Stimulated activated CD8-positive, alpha-beta memory T cell treated with anti-CD3 and anti-CD28 coated beads, Interleukin-15, amount 100 ng/mL, for 48 hours (primary cell): ENCODE measurements at regions not wholly inside any gene's neighbourhood (a gene's known extent, or its start where the extent isn't known, plus 50 kb on each side); places are given as distances from the start of the nearest gene placed in this dataset.

Experiments used
- DNase-seq, 2 donors: peaks; one replicate each; pipeline ENCODE4 v3.0.0-alpha.2; 2020; ENCODE audit warnings: low read depth in 2 of 2

- no peak for DNase-seq
These were observed 91.2 kb upstream of the ABI3BP start for GRCh38 chr3:101084404-101084803.

- no peak for DNase-seq
These were observed 88.8 kb upstream of the ABI3BP start for GRCh38 chr3:101081999-101082398.

- DNase-seq, result no peak
These were observed 88.2 kb upstream of the ABI3BP start for GRCh38 chr3:101081446-101081845.

GRCh38 chr3:101077361-101078011 lies 84.3 kb upstream of the ABI3BP start:
- DNase-seq, result no peak

- no peak for DNase-seq
These were observed 81.3 kb upstream of the ABI3BP start for GRCh38 chr3:101074518-101074917.

- no peak for DNase-seq
These were observed 79.1 kb upstream of the ABI3BP start for GRCh38 chr3:101072300-101072699.

GRCh38 chr3:101070799-101071121 lies 77.5 kb upstream of the ABI3BP start:
- no peak for DNase-seq

- peak; percentile 31 to 39 for DNase-seq
These were observed 76.9 kb upstream of the ABI3BP start for GRCh38 chr3:101069901-101070798.

- no peak for DNase-seq
These were observed 75.8 kb upstream of the ABI3BP start for GRCh38 chr3:101068876-101069606.

- DNase-seq, result no peak
These were observed 73.5 kb upstream of the ABI3BP start for GRCh38 chr3:101066711-101067129.

GRCh38 chr3:101065962-101066361 lies 72.7 kb upstream of the ABI3BP start:
- DNase-seq, result no peak

- no peak for DNase-seq
These were observed 70.2 kb upstream of the ABI3BP start for GRCh38 chr3:101063401-101063800.

GRCh38 chr3:101061312-101061711 lies 68.1 kb upstream of the ABI3BP start:
- DNase-seq, result no peak

GRCh38 chr3:101050866-101051265 lies 57.6 kb upstream of the ABI3BP start:
- no peak for DNase-seq

GRCh38 chr3:101050046-101050445 lies 56.8 kb upstream of the ABI3BP start:
- no peak for DNase-seq

GRCh38 chr3:101049532-101049931 lies 56.3 kb upstream of the ABI3BP start:
- no peak for DNase-seq

GRCh38 chr3:101043687-101044078 lies 50.5 kb upstream of the ABI3BP start:
- no peak for DNase-seq

- no peak for DNase-seq
These were observed 49.9 kb upstream of the ABI3BP start for GRCh38 chr3:101042996-101043686.
